Thoracic aorta (tissue), 2 donors: ENCODE measurements at regions not wholly inside any gene's neighbourhood (a gene's known extent, or its start where the extent isn't known, plus 50 kb on each side); places are given as distances from the start of the nearest gene placed in this dataset.

Experiments
- ATAC-seq: fragments of 150-250 bp; one replicate; pipeline ENCODE4 v1.8.0; 2017; ENCODE audit warnings: low read depth; ENCODE audit not compliant: insufficient number of reproducible peaks, low FRiP score
- DNase-seq: peaks from one replicate; pipeline ENCODE4 v3.0.0-alpha.2; 2020; ENCODE audit warnings: low spot score
- H3K27ac ChIP-seq, 2 donors: fragments of 200-600 bp; sonication (generic); 1 replicate in 1 of 2; 2 replicates in 1 of 2; pipeline ENCODE4 v1.5.1; 2016; ENCODE audit warnings: mild to moderate bottlenecking in 2 of 2, moderate library complexity in 2 of 2
- H3K27me3 ChIP-seq: fragments of 200-600 bp; sonication (generic); replicated peaks from 2 replicates; pipeline ENCODE4 v1.6.0; 2016; ENCODE audit warnings: mild to moderate bottlenecking; ENCODE audit not compliant: insufficient read depth
- H3K36me3 ChIP-seq: fragments of 200-600 bp; sonication (generic); one replicate; pipeline ENCODE4 v1.5.1; 2016
- H3K4me1 ChIP-seq, 2 donors: fragments of 200-600 bp; sonication (generic); 1 replicate in 1 of 2; 2 replicates in 1 of 2; pipeline versions ENCODE4 v1.5.1 to v1.6.0; 2016; ENCODE audit warnings: low read depth in 2 of 2, mild to moderate bottlenecking in 1 of 2; ENCODE audit not compliant: control insufficient read depth in 1 of 2
- H3K4me3 ChIP-seq: fragments of 200-600 bp; sonication (generic); 2 replicates; pipeline ENCODE4 v1.5.1; 2016; ENCODE audit warnings: mild to moderate bottlenecking
- H3K9me3 ChIP-seq: fragments of 200-600 bp; sonication (generic); 2 replicates; pipeline ENCODE4 v1.5.1; 2016
- TF ChIP-seq, protein P1 (sequence below): fragments of 200-600 bp; sonication (generic); IDR thresholded peaks from one replicate; pipeline ENCODE4 v1.5.1; 2019; ENCODE audit warnings: antibody characterized with exemption

DNA sequence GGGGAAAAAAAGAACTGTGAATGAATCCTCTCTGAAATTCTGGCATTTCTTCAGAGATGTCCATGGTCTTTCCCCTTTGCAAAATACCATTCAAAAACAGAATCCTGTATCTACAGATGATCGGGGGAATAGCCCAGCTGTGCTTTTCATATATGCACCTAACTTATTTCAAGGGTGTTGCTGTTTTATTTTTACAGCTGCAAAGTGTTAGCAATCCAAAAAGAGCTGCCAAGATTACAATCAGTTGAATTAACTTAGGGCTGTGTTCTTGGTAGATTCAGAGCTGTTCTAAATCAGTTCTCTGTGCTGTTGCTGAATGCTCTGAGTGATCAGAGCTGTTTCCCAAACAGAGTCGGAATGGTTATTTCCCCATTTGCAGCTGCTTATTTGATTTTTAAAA, 175.7 kb upstream of the SEMA6D start:
- DNase-seq, result no peak
- H3K27me3 ChIP-seq, result no peaks in the 10 kb centered on the region
- no peaks in the 10 kb centered on the region for H3K9me3 ChIP-seq
- no peak overlapping the region for H3K4me3 ChIP-seq
- ATAC-seq, result no peak
- H3K27ac ChIP-seq, result no peak overlapping the region
- peaks cover 0 to 19% of the 10 kb centered on the region in 2 donors for H3K4me1 ChIP-seq
- TF ChIP-seq, protein P1, sequence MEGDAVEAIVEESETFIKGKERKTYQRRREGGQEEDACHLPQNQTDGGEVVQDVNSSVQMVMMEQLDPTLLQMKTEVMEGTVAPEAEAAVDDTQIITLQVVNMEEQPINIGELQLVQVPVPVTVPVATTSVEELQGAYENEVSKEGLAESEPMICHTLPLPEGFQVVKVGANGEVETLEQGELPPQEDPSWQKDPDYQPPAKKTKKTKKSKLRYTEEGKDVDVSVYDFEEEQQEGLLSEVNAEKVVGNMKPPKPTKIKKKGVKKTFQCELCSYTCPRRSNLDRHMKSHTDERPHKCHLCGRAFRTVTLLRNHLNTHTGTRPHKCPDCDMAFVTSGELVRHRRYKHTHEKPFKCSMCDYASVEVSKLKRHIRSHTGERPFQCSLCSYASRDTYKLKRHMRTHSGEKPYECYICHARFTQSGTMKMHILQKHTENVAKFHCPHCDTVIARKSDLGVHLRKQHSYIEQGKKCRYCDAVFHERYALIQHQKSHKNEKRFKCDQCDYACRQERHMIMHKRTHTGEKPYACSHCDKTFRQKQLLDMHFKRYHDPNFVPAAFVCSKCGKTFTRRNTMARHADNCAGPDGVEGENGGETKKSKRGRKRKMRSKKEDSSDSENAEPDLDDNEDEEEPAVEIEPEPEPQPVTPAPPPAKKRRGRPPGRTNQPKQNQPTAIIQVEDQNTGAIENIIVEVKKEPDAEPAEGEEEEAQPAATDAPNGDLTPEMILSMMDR, result no peak
- no peaks in the 10 kb centered on the region for H3K36me3 ChIP-seq

DNA sequence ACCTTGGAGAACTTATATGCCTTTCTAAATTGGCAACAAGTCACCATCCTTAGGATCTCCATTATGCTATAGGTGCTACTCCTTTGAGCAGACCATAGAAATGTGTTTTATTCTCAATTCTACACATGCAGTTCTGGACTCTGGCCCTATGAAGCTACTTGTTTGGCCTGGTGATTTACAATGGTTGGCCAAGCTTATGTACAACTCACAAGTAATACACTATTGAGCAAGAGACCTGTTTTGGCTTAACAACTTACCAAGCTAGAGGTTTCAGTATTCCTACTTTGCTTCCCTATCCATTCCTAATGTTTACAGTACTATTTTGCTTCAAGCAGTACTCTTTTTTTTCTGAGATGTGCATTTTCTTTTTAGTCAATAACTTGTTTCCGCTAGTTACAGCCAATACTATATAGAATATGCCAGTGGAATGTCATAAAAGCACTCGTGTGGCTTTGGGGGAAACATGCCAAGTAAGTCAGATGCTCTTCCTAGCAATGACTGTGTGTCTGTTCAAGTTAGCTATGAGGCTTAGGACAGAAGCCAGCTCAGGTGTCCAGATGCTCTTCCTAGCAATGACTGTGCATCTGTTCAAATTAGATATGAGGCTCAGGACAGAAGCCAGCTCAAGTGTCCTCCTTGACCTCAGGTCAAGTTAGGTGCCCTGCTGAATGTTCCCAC, 174.9 kb upstream of the SEMA6D start:
- DNase-seq (no peak), ATAC-seq (no peak)
- TF ChIP-seq, protein P1, result no peak
- no peaks in the 10 kb centered on the region for H3K9me3 ChIP-seq
- peaks cover 0 to 19% of the 10 kb centered on the region in 2 donors for H3K4me1 ChIP-seq
- no peak overlapping the region for H3K4me3 ChIP-seq
- H3K27me3 ChIP-seq, result no peaks in the 10 kb centered on the region
- H3K36me3 ChIP-seq, result no peaks in the 10 kb centered on the region
- H3K27ac ChIP-seq, result no peak overlapping the region

DNA sequence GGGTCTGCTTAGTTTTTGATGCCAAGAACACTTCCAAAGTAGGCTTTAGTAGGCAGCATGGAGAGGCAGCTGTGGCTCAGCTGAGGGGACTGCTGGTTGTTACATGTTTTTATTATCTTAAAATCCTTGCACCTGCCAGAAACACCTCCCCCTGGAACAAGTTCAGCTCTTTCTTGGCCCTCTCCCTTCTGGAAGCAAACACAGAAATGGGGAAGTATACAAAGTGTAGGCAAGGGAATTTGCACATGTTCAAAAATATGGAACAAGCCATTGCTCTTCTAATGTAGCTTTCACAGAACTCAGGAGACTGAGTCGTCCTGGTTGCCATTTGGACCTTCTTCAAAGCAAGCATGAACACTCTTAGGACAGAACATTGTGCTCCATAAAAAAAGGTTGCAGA, 169.1 kb upstream of the SEMA6D start:
- TF ChIP-seq, protein P1, result no peak
- H3K27ac ChIP-seq, result no peak overlapping the region
- H3K27me3 ChIP-seq, result no peaks in the 10 kb centered on the region
- DNase-seq (no peak), ATAC-seq (no peak)
- H3K4me1 ChIP-seq, result no peaks in the 10 kb centered on the region
- no peaks in the 10 kb centered on the region for H3K36me3 ChIP-seq
- no peaks in the 10 kb centered on the region for H3K9me3 ChIP-seq
- no peak overlapping the region for H3K4me3 ChIP-seq

DNA sequence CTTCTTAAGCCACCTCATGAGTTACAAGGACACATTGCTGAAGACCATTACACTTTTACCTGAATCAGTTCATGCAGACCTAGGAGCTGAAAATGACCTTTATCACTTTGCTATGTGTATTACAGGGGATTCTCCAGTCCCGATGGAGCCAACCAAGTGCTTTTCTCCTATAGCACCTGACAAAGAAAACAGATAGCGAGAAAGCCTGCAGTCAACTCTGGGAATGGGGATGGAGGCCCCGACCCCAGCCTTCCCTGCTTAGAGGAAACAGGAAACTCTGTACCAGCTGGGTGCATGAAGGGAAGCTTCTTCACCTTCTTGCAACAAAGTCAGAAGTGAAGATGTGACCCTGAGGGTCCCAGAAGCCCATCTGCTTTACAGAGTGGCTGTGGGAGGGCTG, 168.3 kb upstream of the SEMA6D start:
- Histone ChIP-seq H3K27me3 (no peaks in the 10 kb centered on the region), H3K9me3 (no peaks in the 10 kb centered on the region), H3K36me3 (no peaks in the 10 kb centered on the region), H3K4me3 (no peak overlapping the region), H3K4me1 (no peaks in the 10 kb centered on the region), H3K27ac (no peak overlapping the region)
- ATAC-seq (no peak), DNase-seq (no peak)
- TF ChIP-seq, protein P1, result no peak

DNA sequence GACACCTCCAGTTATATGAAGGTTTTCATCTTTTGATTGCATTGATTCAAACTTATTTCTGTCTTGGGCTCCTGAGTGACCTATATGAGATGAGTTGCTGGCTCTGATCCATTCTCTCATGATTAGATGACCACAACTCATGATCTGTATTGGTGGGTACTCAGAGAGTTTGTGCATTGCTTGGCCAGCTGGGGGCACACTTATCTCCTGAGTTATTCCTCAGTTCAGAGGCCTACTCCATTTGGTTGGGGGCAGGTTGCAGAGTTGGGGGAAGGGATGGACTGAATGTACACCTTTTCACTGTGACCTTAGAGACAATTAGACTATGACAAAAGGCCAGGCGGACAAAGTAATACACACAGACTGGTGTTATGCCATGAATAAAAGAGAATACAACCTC, 166.2 kb upstream of the SEMA6D start:
- no peak for ATAC-seq
- Histone ChIP-seq H3K27ac (no peak overlapping the region), H3K4me1 (no peaks in the 10 kb centered on the region), H3K27me3 (no peaks in the 10 kb centered on the region), H3K36me3 (no peaks in the 10 kb centered on the region), H3K9me3 (no peaks in the 10 kb centered on the region), H3K4me3 (no peak overlapping the region)
- TF ChIP-seq, protein P1, result no peak
- no peak for DNase-seq
